Epidermal melanocyte (primary cell): ENCODE measurements at regions not wholly inside any gene's neighbourhood (a gene's known extent, or its start where the extent isn't known, plus 50 kb on each side); places are given as distances from the start of the nearest gene placed in this dataset.
A peak's percentile ranks its signal among the peaks of the same experiment; 100 is the strongest.
"Not testable (repeated sequence)": the region's sequence is repeated elsewhere in the genome, so short reads cannot be mapped to it uniquely, and the experiment has no call there.

ENCODE experiments used
- DNase-seq: peaks from one replicate; pipeline ENCODE4 v3.0.0; 2011; ENCODE audit warnings: low spot score; ENCODE audit not compliant: insufficient read length

DNA sequence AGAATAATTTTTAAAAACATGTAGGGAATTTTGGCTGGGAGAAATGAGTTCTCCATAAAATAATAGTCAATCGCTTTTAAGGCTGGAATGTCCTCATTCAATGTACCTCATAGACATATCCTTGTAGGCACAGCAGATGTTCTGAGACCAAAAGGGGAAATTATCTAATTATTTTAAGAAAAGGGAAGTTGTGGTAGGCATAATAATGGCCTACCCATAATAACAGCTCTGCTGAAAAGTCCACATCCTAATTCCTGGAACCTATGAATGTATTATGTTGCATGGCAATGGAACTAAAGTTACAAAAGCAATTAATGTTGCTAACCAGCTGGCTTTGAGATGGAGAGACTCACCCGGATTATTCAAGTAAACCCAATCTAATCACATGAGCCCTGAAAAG, 216.1 kb downstream of the TRIM36 start:
- DNase-seq, result no peak

DNA sequence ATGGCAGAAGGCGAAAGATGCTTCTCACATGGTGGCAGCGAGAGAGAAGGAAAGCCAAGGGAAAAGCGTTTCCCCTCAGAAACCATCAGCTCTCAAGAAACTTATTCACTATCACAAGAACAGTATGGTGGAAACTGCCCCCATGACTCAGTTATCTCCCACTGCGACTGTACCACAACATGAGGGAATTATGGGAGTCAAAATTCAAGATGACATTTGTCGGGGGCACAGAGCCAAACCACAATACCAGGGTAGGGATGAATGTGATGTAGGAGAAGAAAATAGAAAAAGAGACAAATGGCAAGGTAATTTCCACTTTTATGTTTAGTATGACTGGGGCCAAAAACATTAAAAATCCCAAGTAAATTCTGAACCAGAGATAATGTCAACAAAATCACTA, 216.8 kb downstream of the TRIM36 start:
- no peak for DNase-seq

DNA sequence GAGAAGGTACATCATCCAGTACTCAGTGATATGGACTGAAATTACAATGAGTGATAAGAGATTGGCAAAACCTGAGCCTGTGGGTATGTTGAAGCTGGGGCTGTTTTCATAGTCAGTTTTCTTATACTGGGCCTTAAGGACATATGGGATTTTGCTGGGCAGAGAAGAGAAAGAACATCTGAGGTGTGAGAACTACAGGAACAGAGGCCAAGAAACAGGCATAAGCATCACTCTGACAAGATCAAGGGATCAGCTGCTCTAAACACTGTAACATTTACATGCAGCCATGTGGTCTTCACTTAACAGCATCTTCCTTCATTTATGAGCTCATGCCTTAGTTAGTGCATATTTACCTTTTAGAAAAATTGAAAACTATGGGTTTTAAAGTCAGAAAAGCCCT, 220.0 kb downstream of the TRIM36 start:
- DNase-seq, result no peak

DNA sequence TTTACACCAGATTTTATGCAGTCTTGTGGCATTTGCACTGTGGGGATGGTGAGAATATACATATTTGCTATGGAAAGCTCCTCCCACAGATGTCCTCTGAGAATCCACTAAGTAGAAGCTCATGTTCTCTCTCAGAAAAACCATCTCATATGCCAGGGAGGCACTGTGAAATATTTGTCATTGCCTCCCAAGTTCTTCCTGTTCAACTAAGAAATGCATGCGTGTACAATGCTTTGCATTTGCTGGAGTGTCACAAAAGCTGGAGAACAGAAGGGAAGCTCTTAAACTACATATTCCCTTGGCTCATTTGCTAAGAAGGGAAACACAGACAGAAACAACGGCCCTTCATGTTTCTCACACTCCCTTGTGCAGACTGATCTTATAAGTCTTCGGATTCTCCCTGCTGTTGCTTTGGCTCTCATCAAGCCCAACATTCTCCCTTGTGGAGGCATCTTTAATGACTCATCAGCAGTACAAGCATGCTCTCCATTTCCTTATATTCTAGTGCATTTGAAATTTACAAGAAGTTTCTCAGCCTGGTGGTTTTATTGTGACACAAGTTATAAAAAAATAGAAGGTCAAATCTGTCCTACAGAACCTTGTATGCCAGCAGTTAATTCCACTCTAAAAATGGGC, 220.6 kb downstream of the TRIM36 start:
- no peak for DNase-seq

DNA sequence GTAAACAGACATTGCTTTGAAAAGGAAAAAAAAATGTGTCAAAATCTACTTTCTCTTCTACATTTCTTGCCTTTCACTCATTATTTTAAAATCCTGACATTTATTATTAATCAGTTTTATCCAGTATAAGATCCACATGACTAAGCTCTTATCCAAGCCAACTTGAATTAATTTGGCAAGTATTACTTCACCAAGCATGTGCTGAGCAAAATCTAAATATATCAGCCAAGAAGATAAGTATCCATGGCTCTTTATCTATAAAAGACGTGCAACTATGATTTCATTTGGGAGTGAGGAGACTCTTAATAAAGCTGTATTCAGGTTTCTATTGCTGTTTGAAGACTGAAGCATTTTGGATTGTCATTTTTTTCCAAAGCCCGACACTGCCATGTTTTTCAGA, 221.3 kb downstream of the TRIM36 start:
- DNase-seq, result no peak

DNA sequence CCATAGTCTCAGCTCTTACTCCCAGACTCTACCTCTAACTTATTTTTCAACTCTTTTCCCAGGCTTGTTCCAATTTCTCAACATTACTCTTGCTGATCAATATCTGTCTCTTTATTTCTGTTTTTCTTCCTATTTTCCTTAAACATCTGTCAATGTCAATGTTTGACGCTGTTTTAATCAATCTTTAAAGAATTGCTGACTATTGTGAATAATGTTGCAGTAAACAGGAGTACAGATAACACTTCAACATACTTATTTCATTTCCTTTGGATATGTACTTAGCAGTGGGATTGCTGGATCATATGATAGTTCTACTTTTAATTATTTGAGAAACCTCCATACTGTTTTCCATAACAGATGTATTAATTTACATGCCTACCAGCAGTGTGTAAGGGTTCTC, 229.0 kb downstream of the TRIM36 start:
- no peak for DNase-seq

DNA sequence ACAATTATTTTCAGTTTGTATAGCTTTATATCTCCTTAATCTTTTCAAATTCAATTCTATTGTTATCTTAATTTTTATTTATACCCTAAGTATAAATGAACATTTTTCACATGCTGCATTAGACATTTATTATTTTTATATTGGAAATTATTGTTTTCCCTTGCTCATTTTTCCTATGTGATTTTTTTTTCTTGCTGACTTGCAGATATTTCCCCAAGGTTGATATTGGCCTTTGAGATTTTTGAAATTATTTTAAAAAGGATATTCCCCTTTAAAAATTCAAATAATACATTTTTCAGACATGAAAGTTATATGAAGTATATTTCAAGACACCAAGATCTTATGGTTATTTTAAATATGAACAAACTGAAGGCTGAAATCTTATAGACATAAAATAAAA, 234.2 kb downstream of the TRIM36 start:
- DNase-seq, result no peak

DNA sequence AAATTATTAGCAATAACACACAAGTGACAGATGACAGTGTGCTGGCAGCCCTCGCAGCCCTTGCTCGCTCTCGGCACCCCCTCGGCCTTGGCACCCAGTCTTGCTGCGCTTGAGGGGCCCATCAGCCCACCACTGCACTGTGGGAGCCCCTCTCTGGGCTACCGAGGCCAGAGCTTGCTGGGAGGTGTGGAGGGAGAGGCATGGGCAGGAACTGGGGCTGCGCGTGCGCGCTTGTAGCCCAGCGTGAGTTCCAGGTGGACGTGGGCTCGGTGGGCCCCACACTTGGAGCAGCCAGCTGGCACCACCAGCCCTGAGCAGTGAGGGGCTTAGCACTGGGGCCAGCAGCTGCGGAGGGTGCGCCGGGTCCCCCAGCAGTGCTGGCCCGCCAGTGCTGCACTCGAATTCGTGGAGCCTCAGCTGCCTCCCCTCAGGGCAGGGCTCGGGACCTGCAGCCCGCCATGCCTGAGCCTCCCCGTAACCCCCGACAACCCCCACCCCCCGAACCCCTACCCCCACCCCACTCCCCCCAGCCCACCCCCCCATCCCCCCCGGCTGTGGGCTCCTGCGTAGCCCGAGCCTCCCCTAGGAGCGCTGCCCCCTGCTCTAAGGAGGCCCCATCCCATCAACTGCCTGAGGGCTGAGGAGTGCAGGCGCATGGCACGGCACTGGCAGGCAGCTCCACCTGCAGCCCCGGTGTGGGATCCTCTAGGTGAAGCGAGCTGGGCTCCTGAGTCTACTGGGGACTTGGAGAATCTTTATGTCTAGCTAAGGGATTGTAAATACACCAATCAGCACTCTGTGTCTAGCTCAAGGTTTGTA, 240.9 kb downstream of the TRIM36 start:
- no peak for DNase-seq

DNA sequence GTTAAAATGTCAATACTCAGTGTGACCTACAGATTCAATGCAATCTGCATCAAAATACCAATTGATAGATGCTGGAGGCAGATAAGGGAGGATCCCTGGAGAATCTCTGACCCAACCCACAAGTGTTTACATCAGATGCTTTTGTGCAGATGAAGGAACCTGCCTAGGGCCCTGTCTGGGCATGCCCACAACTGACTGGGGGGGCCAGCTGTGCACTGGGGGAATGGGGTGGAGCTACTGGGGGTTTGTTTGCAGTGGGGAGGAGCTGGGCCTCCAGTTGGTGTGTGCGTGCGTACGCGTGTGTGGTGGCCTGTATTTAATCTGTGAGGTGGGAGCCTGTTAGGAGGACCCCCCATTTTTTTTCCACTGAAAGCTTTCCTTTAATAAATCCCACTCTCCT, 244.9 kb downstream of the TRIM36 start:
- DNase-seq, result no peak

DNA sequence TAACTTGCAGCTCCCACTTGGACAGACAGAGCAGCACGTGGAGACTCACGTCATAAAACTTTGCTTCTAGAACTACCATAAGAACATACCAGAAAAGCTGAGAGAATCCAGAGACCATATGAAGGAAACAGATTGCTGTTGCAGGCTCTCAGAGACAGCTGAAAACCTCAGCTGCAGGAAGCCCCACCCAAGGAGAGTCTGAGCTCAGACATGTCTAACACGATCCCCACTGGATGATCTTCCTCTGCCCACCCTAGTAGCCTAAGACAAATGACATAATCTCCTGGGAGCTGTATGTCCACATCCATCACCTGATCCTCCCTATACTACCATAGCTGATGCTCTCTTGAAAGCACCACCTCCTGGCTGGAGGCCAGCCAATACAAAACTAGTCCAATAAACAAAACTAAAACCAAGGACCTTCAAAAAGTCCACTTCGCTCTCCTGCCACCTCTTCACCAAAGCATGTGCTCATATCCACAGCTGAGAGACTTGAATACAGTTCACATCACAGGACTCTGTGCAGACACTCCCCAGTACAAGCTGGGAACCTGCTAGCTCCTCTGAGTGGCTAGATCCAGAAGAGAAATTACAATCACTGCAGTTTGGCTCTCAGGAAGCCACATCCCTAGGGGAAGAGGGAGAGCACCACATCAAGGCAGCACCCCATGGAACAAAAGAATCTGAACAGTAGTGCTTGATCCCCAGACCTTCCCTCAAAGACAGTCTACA, 257.4 kb downstream of the TRIM36 start:
- DNase-seq, result no peak

DNA sequence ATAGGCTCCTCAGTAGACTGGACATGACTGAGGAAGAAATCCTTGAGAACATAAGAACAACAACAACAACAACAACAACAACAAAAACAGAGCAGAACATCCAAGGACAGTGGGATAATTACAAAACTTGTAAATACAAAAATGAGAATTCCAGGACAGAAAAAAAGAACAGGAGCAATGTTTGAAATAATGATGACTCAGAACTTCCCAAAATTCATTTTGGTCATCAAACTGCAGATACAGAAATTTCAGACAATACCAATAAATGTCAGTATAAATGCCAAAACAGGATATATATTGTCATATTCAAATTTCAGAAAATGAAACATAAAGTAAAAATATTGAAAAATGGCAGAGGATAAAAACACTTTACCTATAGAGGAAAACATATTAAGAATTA, 259.0 kb downstream of the TRIM36 start:
- no peak for DNase-seq

DNA sequence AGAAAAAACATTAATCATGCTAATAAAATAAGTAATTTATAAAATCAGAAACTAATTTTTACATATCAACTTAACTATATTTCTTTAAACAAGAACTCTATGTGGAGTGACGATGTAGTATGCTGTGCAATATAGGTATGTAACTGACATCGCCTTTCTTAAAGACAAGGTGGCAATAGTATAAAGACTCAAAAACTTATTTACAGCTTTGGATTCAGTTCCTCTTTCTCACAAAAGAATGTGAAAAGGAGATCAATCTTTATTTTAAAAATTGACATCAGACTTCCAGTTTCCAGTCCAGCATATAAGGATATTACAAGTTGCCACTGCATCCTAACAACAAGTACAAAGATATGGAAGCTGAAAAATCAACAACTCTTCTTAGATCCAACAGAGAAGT, 260.3 kb downstream of the TRIM36 start:
- DNase-seq, result no peak

DNA sequence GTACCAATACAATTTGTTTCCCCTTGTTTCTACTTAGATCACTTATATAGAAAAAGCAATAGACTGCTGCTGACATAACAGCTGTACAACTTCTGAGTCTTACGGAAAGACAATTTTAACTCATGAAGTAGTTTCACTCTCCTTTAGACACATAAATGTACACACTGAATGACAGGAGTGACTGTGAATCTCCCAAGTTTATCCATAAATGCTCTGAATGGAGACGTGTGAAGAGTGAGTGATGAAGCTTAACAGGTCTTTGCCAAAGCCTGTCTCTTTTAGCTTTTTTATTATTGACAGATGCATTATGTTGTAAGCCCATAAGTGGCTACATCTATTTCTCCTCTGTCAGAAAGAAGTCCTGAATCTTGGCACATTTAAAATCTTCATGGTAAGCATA, 265.9 kb downstream of the TRIM36 start:
- DNase-seq, result no peak

DNA sequence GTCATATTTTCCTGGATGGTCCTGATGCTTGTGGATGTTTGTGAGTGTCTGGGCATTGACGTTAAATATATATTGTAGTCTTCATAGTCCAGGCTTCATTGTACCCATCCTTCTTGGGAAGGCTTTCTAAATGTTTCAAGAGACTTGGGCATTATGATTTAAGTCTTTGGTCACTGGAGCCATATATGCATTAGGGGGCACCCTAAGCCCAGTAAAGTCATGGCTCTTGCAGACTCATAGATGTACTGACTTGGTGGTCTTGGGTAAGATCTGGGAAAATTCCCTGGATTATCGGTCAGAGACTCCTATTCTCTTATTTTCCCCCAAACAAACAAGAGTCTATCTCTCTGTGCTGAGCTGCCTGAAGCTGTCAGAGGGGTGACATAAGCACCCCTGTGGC, 271.1 kb downstream of the TRIM36 start:
- DNase-seq, result no peak

DNA sequence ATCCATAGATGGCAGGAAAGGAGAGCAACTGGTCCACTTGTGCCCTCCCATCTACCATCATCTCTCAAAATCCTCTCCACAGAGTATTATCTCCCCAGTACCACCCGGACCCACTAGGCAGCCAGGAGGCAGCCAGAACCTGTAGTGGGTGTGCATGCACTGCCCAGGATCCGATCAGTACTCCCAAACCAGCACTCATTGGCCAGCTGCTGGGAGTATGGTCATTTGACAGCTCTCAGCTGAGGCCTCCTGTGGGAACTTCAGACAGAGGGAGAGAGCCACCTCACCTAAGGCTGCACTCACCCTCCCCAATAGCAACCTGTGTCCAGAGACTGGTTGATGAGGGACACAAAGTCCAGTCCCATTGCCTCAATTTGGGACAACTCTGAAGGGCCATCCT, 286.0 kb downstream of the TRIM36 start:
- no peak for DNase-seq

DNA sequence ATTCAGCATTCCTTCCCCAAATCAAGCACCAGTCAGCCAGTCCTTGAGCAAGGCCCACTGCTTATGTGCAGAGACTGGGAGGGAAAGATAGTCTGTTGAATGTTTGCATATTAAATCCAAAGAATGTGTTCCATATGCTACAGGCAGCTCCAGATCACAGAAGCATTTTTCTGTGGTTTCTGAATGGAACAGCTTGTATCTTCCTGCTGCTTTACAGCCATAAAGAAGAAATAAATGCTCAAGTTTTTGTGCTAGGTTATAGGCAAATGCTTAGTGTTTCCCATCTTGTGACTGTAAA, 310.3 kb downstream of the TRIM36 start:
- no peak for DNase-seq

DNA sequence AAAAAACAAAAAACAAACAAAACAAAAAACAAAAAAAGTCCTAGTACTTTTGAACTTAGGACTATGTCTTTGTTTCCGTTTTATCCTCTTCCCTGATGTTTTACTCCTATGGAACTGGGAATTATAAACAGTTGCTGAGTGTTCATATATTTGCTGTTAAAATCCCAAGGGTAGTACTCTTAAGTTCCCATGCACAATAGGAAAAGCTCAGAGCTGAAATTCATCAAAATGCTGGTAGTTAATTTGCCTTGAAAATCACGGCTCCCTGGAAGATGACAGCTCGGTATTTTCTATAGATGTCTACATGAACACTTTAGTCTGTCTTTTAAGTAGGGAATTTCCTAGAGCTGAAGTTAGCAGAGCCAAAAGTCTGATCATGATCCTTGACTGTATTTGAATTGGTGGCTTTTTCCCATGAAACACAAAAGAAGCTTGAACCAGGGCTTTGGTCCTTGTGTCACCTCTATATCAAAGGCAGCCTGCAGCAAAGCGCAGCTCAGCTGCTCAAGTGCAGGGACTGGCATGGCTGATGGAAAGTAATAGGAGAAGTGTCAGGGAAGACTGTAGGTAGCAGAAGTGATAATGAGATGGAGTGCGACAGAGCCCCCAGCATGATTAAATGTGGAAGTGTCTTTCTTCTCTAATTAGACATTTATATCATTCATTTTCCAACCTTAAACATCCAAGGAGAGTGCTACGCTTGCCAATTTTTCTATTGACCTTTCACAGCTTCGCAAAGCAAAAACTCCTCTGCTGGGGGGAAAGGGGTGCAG, 310.9 kb downstream of the TRIM36 start:
- DNase-seq, result no peak

DNA sequence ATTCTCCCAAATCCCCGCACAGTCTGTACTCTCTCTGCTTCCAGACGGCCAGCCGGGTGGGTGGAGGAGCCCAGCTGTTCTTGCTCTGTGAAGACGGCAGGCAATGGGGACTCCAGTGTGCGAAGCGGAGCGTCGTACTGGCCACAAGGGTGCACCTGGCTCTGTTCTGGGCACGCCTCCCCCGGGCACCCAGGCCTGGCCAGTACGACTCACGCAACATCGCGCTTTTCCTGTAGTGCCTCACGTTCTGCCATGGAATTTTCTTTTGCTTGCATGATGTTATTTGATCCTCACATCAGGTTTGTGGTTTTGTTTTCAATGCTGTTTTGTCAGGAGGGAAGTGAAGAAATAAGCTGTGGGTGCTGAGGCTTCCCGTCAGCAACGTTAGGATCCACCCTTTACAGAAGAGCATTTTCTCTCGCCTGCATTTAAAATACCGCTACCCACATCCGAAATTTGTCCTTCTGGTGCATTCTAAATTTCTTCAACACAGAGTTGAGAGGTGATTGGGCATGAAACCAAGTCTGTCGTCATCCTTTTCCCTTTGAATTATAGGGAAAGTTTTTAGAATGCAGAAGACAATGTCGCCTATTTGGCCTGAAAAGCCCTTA, 311.7 kb downstream of the TRIM36 start:
- peak; percentile 25 for DNase-seq

DNA sequence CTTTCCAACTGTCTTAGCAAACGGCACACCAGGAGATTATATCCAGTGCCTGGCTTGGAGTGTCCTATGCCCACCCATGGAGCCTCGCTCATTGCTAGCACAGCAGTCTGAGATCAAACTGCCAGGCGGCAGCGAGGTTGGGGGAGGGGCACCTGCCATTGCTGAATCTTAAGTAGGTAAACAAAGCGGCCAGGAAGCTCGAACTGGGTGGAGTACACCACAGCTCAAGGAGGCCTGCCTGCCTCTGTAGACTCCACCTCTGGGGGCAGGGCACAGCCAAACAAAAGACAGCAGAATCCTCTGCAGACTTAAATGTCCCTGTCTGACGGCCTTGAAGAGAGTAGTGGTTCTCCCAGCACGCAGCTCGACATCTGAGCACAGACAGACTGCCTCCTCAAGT, 325.0 kb downstream of the TRIM36 start:
- not testable (repeated sequence) for DNase-seq

DNA sequence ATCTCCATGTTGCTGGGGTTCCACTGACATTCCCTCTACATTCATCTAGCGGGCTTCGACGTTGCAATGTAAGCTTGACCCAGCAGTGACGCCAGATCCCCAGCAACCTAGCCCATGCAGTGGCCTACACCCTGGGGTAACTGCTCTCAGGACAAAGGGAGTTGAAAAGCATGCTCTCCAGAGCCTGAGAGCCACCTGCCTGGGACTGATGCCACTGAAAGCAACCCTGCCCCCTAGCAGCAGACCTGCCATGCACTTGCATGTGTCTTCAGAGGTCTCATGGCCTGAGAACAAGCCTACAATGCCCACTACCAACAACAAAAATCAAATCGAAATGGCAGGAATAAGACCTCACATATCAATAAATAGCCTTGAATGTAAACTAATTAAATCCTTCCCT, 330.3 kb downstream of the TRIM36 start:
- DNase-seq, result no peak

DNA sequence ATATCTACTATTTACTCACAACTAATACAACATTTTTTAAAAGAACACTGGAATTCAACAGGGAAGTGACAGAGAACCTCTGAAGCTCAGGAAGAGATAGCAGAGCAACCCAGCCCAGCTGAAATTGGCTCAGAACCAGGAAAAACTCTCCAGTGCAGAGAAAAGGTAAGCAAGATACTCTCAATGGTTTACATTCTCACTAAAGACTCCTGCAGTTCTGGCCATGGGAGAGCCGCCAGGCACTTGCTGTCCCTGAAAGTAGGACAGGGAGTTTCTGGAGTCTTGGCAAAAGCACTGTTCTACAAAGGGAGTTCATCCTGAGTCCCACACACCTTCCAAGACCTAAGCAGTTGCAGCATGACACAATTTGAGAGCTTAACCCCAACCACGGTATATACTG, 330.8 kb downstream of the TRIM36 start:
- DNase-seq, result no peak

DNA sequence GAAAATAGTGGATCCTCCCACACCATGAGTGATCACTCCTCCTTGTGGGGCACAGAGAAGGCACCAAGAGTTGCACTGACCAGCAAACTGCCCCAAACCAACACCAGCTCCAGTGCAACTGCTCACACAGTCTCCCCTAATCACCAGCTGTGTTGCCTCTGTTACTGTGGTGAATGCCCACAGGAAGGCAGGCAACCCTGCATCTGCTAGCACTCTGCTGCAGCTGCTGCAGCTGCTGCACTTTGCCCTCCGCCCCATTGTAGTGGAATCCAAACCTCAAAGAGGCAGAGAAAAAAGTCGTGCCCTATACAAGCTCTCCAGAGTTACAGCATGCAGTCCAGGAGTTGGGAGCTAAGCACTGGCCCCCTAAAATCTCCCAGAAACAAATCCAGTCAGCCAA, 339.6 kb downstream of the TRIM36 start:
- DNase-seq, result no peak
